HG02571 (cell line): ENCODE measurements at regions not wholly inside any gene's neighbourhood (a gene's known extent, or its start where the extent isn't known, plus 50 kb on each side); places are given as distances from the start of the nearest gene placed in this dataset.

Experiments
- ATAC-seq: cut with Tn5 transposase; IDR thresholded peaks from one replicate; pipeline ENCODE4 v1.9.1; 2021; ENCODE audit warnings: mild to moderate bottlenecking, moderate library complexity; ENCODE audit not compliant: unreplicated experiment

DNA sequence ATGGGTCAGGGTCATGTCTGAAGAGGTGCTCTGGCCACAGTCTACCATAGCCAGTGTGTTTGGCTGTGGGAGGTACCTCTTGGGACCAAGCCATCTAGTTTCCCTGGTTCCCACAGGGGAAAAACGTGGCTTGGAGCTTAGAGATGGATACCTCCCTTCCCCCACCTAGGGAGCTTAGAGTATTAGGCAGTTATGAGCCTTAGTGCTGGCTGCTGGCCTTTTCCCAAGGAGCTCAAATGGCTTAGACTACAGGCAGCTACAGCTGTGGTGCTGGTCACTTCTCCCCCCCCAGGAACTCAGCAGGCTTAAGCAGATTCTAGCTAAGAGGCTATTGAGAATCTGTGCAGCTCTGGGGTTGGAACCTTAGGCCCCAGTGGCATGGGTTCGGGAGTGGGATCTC lies 591.2 kb downstream of the NSUN3 start:
- no peak for ATAC-seq

GRCh38 chr3:94665922-94666321 lies 603.1 kb downstream of the NSUN3 start:
- ATAC-seq = no peak

GRCh38 chr3:94671078-94671477 lies 608.2 kb downstream of the NSUN3 start:
- no peak for ATAC-seq

- ATAC-seq = no peak
Measured at GRCh38 chr3:94673876-94674275, 611.0 kb downstream of the NSUN3 start.

DNA sequence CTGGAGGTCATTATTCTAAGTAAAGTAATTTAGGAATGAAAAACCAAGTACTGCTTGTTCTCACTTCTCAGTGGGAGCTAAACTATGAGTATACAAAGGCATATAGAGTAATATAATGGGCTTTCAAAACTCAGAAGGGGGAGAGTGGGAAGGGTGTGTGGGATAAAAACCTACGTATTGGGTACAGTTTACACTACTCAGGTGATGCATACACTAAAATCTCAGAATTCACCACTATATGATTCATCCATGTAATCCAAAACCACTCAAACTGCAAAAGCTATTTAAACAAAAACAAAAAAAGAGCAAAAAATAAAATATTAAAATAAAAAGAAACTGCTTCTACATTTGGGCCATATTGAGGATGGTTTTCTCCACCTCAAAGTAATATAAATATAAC lies 623.3 kb downstream of the NSUN3 start:
- ATAC-seq = no peak

GRCh38 chr3:94693997-94694640 lies 631.3 kb downstream of the NSUN3 start:
- ATAC-seq = no peak

DNA sequence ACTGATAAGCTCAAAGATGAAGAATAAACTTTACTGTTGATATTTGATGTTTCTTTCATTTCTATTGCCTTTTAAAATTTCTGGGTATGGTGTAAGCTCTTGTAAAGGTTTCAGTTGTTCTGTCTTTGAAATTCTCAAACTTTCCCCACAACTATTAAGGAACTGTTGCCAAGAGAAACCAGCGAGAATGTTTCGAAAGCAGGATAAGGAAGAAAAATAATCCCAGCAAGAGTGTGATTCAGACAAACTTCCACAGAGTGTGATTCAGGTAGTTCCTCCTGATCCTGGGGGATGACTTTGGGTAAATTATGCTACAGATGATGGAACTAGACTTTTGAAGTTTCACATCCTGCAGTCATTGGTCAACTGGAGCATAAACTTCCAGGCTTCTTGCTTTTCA lies 632.0 kb downstream of the NSUN3 start:
- ATAC-seq = no peak

DNA sequence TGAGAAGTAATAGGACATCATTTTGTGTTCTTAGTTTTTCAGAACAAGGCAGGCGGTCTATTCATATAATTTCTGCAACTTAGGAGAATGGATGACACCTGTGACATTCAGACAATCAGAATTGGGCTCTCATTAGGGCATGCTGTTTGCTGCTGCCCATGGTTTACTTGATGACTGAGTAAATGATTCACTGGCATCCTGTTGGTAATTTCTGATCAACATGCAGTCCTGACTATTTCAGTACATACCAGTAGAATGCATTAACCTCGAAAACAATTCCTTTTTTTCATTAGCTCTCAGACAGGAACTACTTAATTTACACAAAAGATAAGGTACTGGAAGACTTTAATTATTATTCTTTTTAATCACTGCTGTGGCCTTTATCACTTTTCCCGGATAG lies 641.6 kb downstream of the NSUN3 start:
- no peak for ATAC-seq

- ATAC-seq = no peak
Measured at GRCh38 chr3:94709249-94709902, 646.5 kb downstream of the NSUN3 start.

DNA sequence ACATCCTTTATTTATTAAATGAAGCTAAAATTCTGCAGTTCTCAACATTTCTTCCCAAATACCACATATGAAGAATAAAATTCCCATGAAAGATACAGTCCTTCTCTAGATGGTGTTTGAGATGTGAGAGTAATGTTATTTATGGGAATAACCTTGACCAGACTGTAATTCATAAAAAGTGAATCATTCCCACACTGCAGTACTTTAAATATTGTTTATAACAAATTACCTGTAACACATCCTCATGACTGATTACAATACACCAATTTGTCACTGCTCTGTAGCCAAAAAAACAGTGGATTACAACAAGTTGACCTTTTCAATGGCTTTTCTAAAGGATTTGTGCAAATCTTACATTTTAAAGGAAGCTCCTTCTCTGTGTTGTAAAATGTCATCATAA lies 651.3 kb downstream of the NSUN3 start:
- ATAC-seq = no peak

DNA sequence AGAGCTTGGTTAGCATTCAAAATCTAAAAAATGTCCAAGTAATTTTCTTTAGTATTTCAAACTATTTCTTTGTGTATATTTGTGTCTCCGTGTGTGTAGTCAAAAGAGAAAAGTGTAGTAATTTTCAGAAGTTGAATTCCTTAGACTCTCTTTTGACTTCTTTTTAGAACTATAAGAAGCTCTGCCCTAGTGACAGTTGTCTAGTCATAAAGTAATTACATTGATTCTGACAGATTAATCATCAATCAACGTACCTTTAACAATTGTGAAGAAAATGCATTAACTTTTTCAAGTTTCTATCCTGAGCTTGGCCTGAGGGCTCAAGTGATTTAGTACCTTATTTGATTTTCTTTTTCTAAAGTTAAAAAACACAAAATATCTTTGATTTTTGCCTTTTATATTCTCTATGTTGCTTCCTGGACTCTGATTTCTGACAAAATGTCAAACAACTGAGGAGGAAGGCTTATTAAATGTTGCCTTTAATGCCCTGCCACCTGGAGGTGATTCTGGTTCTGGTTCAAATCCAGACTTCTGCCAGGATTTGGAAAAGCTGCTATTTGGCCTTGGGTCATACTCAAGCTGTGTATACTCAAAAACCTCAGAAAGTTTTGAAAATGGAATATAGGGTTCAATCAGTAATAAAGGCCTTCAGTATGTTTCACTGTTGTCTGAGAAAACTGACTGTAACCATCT lies 653.6 kb downstream of the NSUN3 start:
- no peak for ATAC-seq

DNA sequence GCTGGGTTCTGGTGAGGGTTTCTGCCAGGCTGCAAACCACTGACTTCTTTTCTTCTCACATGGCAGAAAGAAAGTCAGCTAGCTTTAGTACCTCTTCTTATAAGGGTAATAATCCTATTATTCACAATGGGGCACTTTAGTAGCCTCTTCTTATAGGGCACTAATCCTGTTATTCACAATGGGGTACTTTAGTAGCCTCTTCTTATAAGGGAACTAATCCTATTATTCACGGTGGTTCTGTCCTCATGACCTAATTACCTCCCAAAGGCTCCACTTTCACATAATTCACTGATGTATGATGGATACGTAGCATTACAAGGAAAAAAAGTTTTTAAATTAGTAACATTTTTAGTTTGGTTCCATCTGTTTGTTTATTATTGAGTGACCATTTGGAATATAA lies 671.3 kb downstream of the NSUN3 start:
- no peak for ATAC-seq

DNA sequence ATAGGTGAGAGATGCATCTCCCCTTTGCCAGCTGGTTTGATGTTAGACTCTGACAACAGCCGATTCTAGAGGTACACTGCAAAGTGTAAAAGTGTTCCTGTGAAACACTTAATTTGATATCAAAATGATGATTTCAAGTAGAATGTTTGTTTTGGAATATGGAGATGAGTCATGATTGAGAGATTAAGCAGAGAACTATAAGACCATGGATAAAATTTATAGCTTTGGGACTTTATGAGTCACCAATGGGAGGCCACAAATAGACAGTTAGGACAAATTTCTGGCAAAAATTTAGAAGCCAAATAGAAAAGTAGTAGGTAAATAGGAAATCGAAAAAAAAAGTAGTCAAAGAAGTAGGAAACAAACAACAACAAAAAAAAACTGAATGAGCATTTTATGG lies 672.5 kb downstream of the NSUN3 start:
- ATAC-seq = no peak

- ATAC-seq = no peak
Measured at GRCh38 chr3:94737116-94737515, 674.3 kb downstream of the NSUN3 start.

GRCh38 chr3:94739420-94739819 lies 676.6 kb downstream of the NSUN3 start:
- ATAC-seq = no peak

DNA sequence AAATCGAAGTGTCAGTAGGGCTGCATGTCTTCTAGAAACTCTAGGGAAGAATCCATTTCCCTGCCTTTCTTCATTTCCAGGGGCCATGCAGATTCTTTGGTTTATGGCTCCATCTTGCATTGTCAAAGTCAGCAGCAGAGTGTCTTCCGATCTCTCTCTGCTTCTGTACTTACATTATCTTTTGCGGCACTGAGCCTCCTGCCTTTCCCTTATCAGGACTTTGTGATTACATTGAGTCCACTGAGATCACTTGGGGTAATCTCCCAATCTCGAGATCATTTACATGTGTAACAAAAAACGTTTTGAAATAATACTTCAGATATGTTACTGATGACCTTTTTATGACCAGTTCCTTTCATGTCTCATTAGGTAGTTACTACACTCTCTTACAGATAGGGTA lies 695.9 kb downstream of the NSUN3 start:
- ATAC-seq = no peak

DNA sequence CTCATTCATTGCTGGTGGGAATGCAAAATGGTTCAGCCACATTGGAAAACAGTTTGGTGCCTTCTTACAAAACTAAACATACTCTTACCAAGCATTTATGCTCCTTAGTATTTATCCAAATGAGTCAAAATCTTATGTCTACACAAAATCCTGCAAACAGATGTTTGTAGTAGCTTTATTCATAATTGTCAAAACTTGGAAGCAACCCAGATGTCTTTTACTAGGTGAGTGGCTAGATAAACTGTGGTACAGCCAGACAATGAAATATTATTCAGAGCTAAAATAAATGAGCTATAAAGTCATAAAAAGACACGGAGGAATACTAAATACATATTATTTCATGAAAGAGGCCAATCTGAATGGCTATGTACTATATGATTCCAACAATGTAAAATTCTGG lies 709.5 kb downstream of the NSUN3 start:
- no peak for ATAC-seq

DNA sequence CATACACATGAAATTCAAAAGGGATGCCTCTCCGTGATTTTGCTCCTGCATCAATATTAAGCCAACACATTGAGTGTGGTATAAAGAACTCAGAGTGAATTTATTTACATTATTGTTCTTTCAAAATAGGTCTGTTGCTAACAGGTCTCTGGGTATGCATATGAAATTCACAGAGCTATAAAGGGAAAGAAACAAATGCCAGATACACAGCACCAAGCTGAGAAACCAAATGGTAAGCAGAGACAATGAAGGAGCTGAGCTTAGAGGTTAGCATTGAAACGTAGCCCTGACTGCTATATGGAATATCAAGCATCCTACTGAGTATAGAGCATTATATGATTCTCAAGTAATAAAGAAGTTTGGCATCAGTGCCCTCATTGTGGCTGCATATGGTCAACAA lies 712.9 kb downstream of the NSUN3 start:
- no peak for ATAC-seq

DNA sequence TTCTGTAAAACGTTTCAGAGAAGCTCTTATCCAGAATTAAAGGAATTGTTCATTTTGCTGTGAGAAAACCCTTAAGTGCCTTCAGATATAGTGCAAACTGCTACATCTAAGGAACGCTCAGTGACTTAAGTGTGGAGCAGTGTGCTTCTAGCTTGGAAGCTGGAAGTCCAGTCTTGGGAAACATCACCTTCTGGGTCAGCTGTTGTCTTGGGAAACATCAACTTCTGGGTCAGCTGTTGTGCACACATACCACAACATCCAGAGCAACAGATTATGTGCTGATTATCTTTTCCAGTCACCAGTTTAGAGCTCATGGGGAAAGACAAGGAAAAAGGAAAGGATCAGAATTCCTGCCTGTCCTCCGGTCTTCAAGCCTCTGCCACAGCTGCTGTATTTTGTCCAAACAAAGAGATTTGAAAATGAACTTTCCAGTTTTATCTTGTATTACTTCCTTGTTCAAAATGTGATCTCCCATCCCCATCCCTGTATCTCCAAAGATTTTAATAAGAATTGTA lies 713.6 kb downstream of the NSUN3 start:
- no peak for ATAC-seq

GRCh38 chr3:94778289-94778688 lies 715.4 kb downstream of the NSUN3 start:
- ATAC-seq = no peak

DNA sequence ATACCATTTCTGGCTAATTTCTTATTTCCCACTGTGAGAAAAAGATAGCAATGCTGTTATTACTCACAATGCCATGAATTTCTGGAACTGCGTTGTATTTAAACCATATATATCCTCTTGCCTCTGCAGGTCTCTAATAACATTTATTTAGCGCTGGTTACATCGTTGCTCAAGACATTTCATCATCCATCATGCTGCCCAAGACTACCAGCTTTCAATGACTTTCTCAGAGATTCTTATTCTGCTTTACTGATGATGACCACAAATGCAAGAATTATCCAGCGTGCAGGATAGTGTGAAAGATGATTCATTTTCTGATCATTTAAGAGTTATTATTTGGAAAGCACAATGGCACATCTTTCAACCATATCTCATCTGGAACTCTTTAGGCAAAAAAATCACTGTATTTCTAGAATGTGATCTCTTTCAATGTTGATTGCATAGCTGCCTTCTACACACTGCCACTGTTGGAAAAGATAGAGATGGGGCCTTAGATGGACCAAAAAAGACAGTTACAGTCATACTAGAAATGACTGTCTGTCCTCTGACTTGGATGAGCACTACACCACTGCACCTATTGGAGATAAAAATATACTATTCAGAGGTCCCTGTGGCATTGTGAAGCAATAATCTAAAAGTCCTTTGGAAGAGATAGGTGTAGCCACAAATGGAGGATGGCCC lies 716.1 kb downstream of the NSUN3 start:
- no peak for ATAC-seq

- ATAC-seq = no peak
Measured at GRCh38 chr3:94779699-94780098, 716.8 kb downstream of the NSUN3 start.
